Mammary epithelial cell (primary cell): ENCODE measurements at regions not wholly inside any gene's neighbourhood (a gene's known extent, or its start where the extent isn't known, plus 50 kb on each side); places are given as distances from the start of the nearest gene placed in this dataset.

ENCODE experiments used
- EZH2 ChIP-seq: IDR thresholded peaks from 2 replicates; pipeline ENCODE4 v1.6.1; 2012; ENCODE audit warnings: low read length, inconsistent platforms, borderline replicate concordance
- TF ChIP-seq, protein P1 (sequence below), 2 donors: IDR thresholded peaks in 1 of 2; conservative IDR thresholded peaks in 1 of 2; 2 replicates each; pipeline ENCODE4 v1.5.1; 2011 to 2012; ENCODE audit warnings: inconsistent platforms in 2 of 2, low read length in 2 of 2, mild to moderate bottlenecking in 2 of 2, control low read depth in 1 of 2, low read depth in 1 of 2; ENCODE audit not compliant: insufficient read depth in 1 of 2; ENCODE audit errors: extremely low read depth in 1 of 2

DNA sequence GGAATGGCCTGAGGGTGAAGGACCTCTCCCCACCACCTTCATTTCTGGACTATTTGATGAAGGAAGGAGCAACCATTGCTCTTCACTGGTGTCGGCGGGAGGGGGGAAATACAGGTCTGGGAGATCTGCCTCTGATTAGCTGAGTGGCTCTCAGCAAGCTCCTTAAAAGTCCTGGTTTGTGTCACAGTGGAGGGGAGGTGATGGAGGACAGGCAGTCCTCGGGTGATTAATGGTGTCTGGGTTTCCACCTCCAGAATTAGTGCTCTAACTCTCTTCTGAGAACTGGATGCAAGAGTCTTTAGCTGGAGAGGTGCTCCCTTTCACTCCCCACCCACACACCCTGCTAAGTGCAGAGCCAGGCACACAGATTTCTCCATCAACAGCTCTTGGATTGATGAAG lies 83.2 kb downstream of the TTC32 start:
- TF ChIP-seq, protein P1, sequence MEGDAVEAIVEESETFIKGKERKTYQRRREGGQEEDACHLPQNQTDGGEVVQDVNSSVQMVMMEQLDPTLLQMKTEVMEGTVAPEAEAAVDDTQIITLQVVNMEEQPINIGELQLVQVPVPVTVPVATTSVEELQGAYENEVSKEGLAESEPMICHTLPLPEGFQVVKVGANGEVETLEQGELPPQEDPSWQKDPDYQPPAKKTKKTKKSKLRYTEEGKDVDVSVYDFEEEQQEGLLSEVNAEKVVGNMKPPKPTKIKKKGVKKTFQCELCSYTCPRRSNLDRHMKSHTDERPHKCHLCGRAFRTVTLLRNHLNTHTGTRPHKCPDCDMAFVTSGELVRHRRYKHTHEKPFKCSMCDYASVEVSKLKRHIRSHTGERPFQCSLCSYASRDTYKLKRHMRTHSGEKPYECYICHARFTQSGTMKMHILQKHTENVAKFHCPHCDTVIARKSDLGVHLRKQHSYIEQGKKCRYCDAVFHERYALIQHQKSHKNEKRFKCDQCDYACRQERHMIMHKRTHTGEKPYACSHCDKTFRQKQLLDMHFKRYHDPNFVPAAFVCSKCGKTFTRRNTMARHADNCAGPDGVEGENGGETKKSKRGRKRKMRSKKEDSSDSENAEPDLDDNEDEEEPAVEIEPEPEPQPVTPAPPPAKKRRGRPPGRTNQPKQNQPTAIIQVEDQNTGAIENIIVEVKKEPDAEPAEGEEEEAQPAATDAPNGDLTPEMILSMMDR (conservative IDR thresholded peaks at IDR 0.05 in 1 of 2, IDR thresholded peaks at IDR 0.05 in 1 of 2; ENCODE audit: extremely low read depth in 1 of 2, insufficient read depth in 1 of 2, low read depth in 1 of 2, low read length in 2 of 2), result no peak
- no peak for TF ChIP-seq EZH2
